Kidney epithelial cell (primary cell): ENCODE measurements at regions not wholly inside any gene's neighbourhood (a gene's known extent, or its start where the extent isn't known, plus 50 kb on each side); places are given as distances from the start of the nearest gene placed in this dataset.
"Not testable (repeated sequence)": the region's sequence is repeated elsewhere in the genome, so short reads cannot be mapped to it uniquely, and the experiment has no call there.

ENCODE experiments used
- DNase-seq: peaks from one replicate; pipeline ENCODE4 v3.0.0-alpha.2; 2010; ENCODE audit warnings: low read depth
- H3K27me3 ChIP-seq: 2 replicates; pipeline ENCODE4 v1.6.0; 2011; ENCODE audit warnings: low read length; ENCODE audit not compliant: control insufficient read depth, insufficient read depth
- H3K36me3 ChIP-seq: 2 replicates; pipeline ENCODE4 v1.5.1; 2011; ENCODE audit warnings: low read length; ENCODE audit not compliant: control insufficient read depth, insufficient read depth
- H3K4me3 ChIP-seq: 2 replicates; pipeline ENCODE4 v1.5.1; 2011; ENCODE audit warnings: low read depth, mild to moderate bottlenecking, control low read depth, low read length
- CTCF ChIP-seq: IDR thresholded peaks from 2 replicates; pipeline ENCODE4 v1.5.1; 2011; ENCODE audit warnings: mild to moderate bottlenecking, moderate library complexity, low read length, control low read depth, inconsistent platforms; ENCODE audit not compliant: insufficient read depth, poor library complexity, severe bottlenecking

- DNase-seq: no peak
- Histone ChIP-seq H3K4me3 (no peak overlapping the region), H3K36me3 (no peaks in the 10 kb centered on the region), H3K27me3 (no peaks in the 10 kb centered on the region)
- no peak for TF ChIP-seq CTCF
These were observed 411.3 kb downstream of the CCSER2 start for GRCh38 chr10:84739641-84740040.

- Histone ChIP-seq H3K4me3 (no peak overlapping the region), H3K36me3 (no peaks in the 10 kb centered on the region), H3K27me3 (no peaks in the 10 kb centered on the region)
- DNase-seq: no peak
- peak; percentile 49 for TF ChIP-seq CTCF
These were observed 415.1 kb downstream of the CCSER2 start for GRCh38 chr10:84743483-84743882.

- no peak for TF ChIP-seq CTCF
- Histone ChIP-seq H3K4me3 (no peak overlapping the region), H3K27me3 (no peaks in the 10 kb centered on the region), H3K36me3 (no peaks in the 10 kb centered on the region)
- DNase-seq: no peak
These were observed 426.9 kb downstream of the CCSER2 start for GRCh38 chr10:84755311-84755710.

GRCh38 chr10:84756653-84757052, 428.3 kb downstream of the CCSER2 start:
- H3K4me3 ChIP-seq, H3K36me3 ChIP-seq, H3K27me3 ChIP-seq, DNase-seq: not testable (repeated sequence)

- not testable (repeated sequence) for DNase-seq
These were observed 433.7 kb downstream of the CCSER2 start for GRCh38 chr10:84761994-84762614.

GRCh38 chr10:84762754-84763394, 434.5 kb downstream of the CCSER2 start:
- H3K4me3 ChIP-seq: no peak overlapping the region
- DNase-seq: no peak
- H3K36me3 ChIP-seq: no peaks in the 10 kb centered on the region
- no peaks in the 10 kb centered on the region for H3K27me3 ChIP-seq
- TF ChIP-seq CTCF: no peak

More at GRCh38 chr10:84761994-84762614, 433.7 kb downstream of the CCSER2 start:
- not testable (repeated sequence) for H3K27me3 ChIP-seq, H3K36me3 ChIP-seq, H3K4me3 ChIP-seq

- no peak for TF ChIP-seq CTCF
- Histone ChIP-seq H3K27me3 (no peaks in the 10 kb centered on the region), H3K4me3 (no peak overlapping the region), H3K36me3 (no peaks in the 10 kb centered on the region)
- DNase-seq: no peak
These were observed 435.6 kb downstream of the CCSER2 start for GRCh38 chr10:84763965-84764364.
